Muscle of leg (tissue), 3 donors: ENCODE measurements at regions not wholly inside any gene's neighbourhood (a gene's known extent, or its start where the extent isn't known, plus 50 kb on each side); places are given as distances from the start of the nearest gene placed in this dataset.

Experiments used
- DNase-seq: peaks from one replicate; pipeline ENCODE4 v3.0.0; 2013
- H3K27ac ChIP-seq: one replicate; pipeline ENCODE4 v1.5.1; 2013; ENCODE audit warnings: mild to moderate bottlenecking, low read length, control low read depth
- H3K27me3 ChIP-seq: one replicate; pipeline ENCODE4 v1.6.1; 2013; ENCODE audit warnings: low read length; ENCODE audit not compliant: control insufficient read depth, insufficient read depth
- H3K36me3 ChIP-seq: one replicate; pipeline ENCODE4 v1.6.1; 2013; ENCODE audit warnings: low read length; ENCODE audit not compliant: control insufficient read depth, insufficient read depth
- H3K4me1 ChIP-seq: one replicate; pipeline ENCODE4 v1.6.1; 2013; ENCODE audit warnings: low read length; ENCODE audit not compliant: control insufficient read depth, insufficient read depth
- H3K4me3 ChIP-seq: one replicate; pipeline ENCODE4 v1.5.1; 2013; ENCODE audit warnings: low read length, control low read depth
- H3K9me3 ChIP-seq: replicated peaks from 2 replicates; pipeline ENCODE4 v1.6.1; 2013; ENCODE audit warnings: low read depth, low read length; ENCODE audit not compliant: control insufficient read depth
- WGBS: methylation state at CpG from one replicate; pipeline ENCODE4 v1.1.5; 2013; ENCODE audit warnings: missing lambda C conversion rate; ENCODE audit not compliant: insufficient coverage; 5-methylcytosine and 5-hydroxymethylcytosine counted together

DNA sequence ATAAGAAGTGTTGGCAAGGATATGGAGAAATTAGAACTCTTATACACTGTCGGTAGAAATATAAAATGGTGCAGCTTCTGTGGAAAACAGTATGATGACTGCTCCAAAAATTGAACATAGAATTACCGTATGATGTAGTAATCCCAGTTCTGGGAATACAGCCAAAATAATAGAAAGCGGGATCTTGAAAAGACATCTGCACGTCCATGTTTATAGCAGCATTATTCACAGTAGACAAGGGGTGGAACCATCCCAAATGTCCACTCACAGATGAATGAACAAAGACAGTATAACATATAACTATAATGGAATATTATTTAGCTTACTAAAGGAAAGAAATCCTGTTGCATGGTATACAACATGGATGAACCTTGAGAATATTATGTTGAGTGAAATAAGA is 257.7 kb downstream of the TDRD15 start:
- Histone ChIP-seq H3K27me3 (no peaks in the 10 kb centered on the region), H3K9me3 (no peaks in the 10 kb centered on the region), H3K27ac (peak overlapping the region; percentile 37), H3K36me3 (no peaks in the 10 kb centered on the region), H3K4me3 (no peak overlapping the region), H3K4me1 (peaks cover 8% of the 10 kb centered on the region)
- WGBS, result no CpG with 5 or more reads among the region's 4 CpGs
- peak; percentile 97 for DNase-seq

DNA sequence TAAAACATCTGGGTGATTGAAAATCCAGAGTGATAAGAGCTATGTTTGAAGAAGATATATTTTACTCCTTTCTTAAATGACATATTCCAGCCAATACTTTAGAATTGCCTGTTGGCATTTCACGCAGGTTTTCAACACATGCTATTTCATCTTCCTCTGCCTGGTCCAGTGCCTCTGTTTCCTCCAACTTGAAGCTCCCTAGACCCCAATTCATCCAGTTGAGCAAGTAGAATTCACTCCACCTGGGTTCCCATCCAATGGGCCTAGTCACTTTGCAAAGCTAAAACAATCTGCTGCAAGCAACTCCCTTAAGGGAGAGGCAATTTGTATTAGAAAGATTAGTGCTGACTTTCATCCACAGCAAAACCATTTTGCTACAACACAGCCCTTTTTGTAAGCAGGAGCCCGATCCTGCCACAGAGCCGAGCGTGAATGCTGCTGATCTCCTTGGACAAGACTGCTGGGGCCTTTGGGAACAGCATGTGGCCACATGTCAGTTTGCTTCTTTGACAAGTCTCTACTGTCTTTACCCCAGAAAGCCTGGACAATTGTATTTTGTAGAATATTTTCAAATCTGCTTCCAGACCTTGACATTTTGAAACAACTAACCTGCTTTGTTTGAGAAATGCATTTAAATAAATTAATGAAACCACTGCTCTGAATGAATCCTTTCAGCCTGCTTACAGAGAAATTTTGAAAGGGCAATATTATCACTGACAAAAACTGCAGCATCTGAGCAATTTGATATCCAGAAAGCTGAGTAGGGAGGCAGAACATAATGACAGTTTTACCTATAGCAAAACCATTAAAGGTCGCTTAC is 259.1 kb downstream of the TDRD15 start:
- no peak overlapping the region for H3K27ac ChIP-seq
- no peaks in the 10 kb centered on the region for H3K36me3 ChIP-seq
- H3K9me3 ChIP-seq, result no peaks in the 10 kb centered on the region
- 18% methylated on average over 4 of the region's 5 CpGs for WGBS
- DNase-seq, result peak; percentile 66
- H3K4me1 ChIP-seq, result peaks cover 8% of the 10 kb centered on the region
- H3K4me3 ChIP-seq, result no peak overlapping the region
- H3K27me3 ChIP-seq, result no peaks in the 10 kb centered on the region

DNA sequence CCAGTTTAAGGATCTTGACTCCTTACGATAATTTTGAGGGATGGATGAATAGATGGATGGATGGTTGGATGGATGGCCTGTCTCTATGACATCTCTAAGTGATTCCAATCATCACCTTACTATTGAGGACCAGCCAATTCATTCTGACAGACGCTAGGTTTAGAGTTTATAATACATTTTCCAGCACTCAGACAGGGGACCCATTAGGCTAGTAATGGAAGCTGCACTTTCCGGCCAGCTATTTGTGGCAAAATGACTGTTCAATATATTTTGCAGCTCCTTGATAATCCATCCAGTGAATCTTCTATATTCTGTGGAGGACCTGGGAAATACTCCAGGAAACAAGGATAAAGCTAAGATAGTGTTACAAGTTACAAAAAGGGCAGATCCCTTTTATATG is 262.9 kb downstream of the TDRD15 start:
- Histone ChIP-seq H3K4me3 (no peak overlapping the region), H3K9me3 (no peaks in the 10 kb centered on the region), H3K36me3 (no peaks in the 10 kb centered on the region), H3K27ac (no peak overlapping the region), H3K4me1 (peaks cover 8% of the 10 kb centered on the region), H3K27me3 (no peaks in the 10 kb centered on the region)
- DNase-seq, result peak; percentile 41
- WGBS, result 40% methylated on average over 1 of the region's 3 CpGs

DNA sequence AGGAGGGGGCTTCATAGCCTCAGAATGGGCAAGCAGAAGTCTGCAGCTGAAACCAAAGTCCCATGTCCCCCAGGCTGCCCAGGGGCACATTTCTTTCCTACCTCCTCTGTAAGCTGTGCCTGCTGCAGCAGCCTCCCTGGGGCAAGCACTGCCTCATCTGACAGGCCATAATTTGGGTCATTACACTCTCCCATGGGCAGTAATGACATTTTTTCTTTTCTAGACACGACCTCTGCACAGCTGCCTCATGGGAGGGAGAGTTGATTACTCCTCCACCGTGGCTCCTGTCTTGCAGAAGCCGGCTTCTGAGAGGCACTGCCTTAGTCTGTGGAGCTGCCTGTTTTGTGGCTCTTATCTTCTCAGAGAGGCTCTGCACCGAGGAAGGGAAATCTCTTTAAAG is 268.9 kb downstream of the TDRD15 start:
- peaks cover 4% of the 10 kb centered on the region for H3K27me3 ChIP-seq
- DNase-seq, result no peak
- H3K4me1 ChIP-seq, result no peaks in the 10 kb centered on the region
- no peaks in the 10 kb centered on the region for H3K9me3 ChIP-seq
- H3K27ac ChIP-seq, result no peak overlapping the region
- H3K36me3 ChIP-seq, result no peaks in the 10 kb centered on the region
- no CpG with 5 or more reads among the region's 4 CpGs for WGBS
- H3K4me3 ChIP-seq, result no peak overlapping the region

DNA sequence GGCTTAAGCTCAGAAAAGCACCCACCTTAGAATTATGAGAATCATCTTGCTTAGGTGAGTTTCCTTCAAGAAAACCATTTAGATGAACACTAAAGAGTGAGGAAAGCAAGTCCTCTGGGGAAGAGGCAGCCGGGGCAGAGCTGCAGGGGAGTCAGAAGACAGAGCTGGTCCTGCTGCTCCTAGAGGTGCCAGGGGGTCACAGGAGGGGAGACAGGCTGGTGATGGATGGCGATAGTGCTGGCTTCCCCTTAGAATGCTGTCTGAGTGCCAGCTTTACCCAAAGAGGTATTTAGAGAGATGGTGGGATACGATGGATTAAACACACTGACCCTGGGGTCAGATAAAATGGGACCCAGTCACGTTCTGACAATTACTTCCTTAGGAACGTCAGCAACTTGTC is 269.4 kb downstream of the TDRD15 start:
- DNase-seq, result no peak
- peaks cover 4% of the 10 kb centered on the region for H3K27me3 ChIP-seq
- H3K4me1 ChIP-seq, result no peaks in the 10 kb centered on the region
- H3K4me3 ChIP-seq, result no peak overlapping the region
- H3K36me3 ChIP-seq, result no peaks in the 10 kb centered on the region
- H3K27ac ChIP-seq, result no peak overlapping the region
- H3K9me3 ChIP-seq, result no peaks in the 10 kb centered on the region
- 57% methylated on average over 5 of the region's 5 CpGs for WGBS

DNA sequence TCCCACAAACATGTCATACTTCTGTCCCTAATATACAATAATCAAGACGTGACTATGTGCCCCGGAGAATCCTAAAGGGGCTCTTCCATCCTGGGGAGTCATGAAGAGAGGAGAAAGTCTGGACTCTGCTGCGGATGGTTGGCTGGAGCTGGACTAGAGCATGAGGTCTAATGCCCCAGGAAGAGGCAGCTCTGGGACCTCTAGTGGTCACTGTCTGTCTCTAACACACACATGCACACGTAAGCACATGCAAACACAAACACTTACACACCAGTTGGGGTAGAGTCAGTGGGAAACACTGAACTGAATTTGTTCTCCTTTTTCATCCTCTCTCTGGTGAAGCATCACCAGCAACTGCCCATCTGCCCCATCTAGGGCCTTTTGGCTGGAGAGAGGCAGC is 271.6 kb downstream of the TDRD15 start:
- no peaks in the 10 kb centered on the region for H3K9me3 ChIP-seq
- peaks cover 4% of the 10 kb centered on the region for H3K27me3 ChIP-seq
- no peaks in the 10 kb centered on the region for H3K4me1 ChIP-seq
- H3K4me3 ChIP-seq, result no peak overlapping the region
- DNase-seq, result no peak
- no CpG with 5 or more reads among the region's 4 CpGs for WGBS
- H3K36me3 ChIP-seq, result no peaks in the 10 kb centered on the region
- H3K27ac ChIP-seq, result no peak overlapping the region

DNA sequence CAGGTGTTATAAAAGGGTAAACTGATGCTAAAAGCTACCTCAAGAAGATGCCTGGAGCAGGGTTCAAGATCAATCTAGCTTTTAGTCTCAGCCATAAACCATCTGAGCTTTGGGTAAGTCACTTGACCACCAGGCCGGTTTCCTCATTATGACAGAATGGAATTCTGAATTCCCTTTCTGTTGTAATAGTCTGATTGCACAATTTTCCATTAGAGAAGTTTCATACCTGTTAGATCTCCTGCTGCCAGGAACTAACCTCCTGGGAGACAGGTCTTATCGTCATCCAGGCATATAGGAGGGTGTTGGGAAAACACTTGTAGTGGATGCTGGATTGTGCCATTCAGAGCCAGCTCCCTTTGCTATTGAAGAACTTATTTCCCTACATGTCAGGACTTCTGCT is 272.5 kb downstream of the TDRD15 start:
- no peaks in the 10 kb centered on the region for H3K9me3 ChIP-seq
- no CpG with 5 or more reads among the region's 2 CpGs for WGBS
- no peak overlapping the region for H3K4me3 ChIP-seq
- no peak for DNase-seq
- H3K27ac ChIP-seq, result no peak overlapping the region
- H3K36me3 ChIP-seq, result no peaks in the 10 kb centered on the region
- peaks cover 4% of the 10 kb centered on the region for H3K27me3 ChIP-seq
- no peaks in the 10 kb centered on the region for H3K4me1 ChIP-seq

DNA sequence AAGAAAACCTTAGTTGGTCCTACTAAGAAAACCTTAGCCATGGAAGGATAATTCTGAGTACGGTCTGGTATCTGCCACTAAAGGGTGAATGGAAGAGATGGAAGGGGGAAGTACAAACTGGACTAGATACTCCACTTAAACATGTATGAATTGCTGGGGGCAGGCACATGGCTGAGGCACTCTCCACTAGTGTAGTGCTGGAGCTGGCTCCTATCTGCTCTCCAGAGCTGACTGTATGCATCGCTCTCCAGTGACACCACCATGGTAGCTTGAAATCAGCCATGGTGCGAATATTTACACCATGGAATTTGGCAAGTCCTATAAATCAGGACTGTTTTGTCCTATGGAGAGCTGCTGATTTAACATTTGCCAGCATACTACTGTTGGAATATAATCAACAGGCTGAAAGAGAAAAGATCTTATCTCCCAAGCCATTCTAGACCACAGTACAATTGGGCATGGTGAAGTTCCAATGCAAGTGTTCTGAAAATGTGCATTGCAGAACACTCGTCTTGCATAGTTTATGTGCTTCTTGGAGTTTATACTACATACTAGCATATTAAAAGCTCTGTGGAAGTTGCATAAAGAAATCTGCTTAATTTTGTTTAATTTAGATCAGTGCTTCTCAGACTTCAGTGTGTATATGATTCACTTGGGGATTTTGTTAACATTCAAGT is 277.4 kb downstream of the TDRD15 start:
- H3K9me3 ChIP-seq, result no peaks in the 10 kb centered on the region
- WGBS, result 100% methylated on average over 1 of the region's 4 CpGs
- no peaks in the 10 kb centered on the region for H3K36me3 ChIP-seq
- H3K4me3 ChIP-seq, result no peak overlapping the region
- H3K4me1 ChIP-seq, result peaks cover 2% of the 10 kb centered on the region
- DNase-seq, result no peak
- no peaks in the 10 kb centered on the region for H3K27me3 ChIP-seq
- no peak overlapping the region for H3K27ac ChIP-seq

DNA sequence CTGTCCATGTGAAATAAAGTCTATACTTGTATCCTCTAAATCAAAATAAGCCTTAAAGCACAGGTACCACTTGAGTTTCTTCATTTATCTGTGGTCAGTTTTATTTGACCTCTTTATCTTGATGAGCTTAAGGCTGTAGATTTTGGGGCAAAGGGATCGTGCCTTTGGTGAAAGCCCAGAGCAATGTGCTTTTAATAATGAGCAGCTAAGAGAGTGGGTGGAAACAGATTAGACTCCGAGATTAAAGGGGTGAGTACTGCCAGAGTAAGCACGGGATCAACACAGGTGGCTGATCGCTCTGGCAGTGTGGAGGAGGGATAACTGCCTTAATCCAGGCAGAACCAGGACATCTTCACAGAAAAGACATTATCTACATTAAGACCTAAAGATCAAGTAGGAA is 280.4 kb downstream of the TDRD15 start:
- Histone ChIP-seq H3K27me3 (no peaks in the 10 kb centered on the region), H3K27ac (no peak overlapping the region), H3K4me3 (no peak overlapping the region), H3K4me1 (peaks cover 4% of the 10 kb centered on the region), H3K36me3 (no peaks in the 10 kb centered on the region), H3K9me3 (no peaks in the 10 kb centered on the region)
- DNase-seq, result no peak
- WGBS, result 26% methylated on average over 3 of the region's 4 CpGs

DNA sequence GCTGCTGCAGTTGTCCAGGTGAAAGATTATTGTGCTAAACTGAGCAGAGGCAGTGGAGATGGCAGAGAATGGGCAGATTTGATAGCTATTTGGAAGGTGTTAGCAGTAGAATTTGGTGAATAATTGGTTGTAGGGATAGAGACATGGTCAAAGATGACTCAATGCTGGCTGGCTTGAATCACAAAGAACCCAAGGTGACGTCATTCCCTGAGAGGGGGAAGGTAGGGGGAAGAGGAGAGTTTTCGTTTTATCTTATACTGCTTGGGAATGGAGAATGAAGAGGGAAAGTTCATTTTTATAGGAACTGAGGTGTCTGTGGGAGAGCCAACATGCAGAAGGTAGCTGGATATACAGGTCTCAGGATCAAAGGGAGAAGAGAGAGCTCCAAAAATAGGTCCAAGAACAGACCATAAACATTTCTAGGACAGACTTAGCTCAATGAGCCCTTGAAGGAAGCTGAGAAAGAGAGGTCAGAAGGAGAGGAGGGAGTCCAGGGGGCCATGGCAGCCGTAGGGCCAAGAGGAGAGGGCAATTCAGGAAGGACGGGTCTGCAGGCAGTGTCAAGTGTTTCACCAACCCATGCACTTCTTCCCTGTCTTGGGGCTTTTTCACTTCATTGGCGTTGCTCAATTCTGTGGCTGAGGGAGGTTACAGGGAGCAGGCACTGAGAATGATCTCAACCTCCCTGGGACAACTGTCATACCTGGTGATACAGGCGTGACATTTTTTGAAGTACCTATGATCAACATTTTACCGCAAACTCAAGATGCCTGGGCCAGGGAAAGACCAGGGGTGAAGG is 281.3 kb downstream of the TDRD15 start:
- no peaks in the 10 kb centered on the region for H3K9me3 ChIP-seq
- DNase-seq, result no peak
- H3K27ac ChIP-seq, result no peak overlapping the region
- H3K4me1 ChIP-seq, result peaks cover 4% of the 10 kb centered on the region
- no peaks in the 10 kb centered on the region for H3K36me3 ChIP-seq
- H3K4me3 ChIP-seq, result no peak overlapping the region
- H3K27me3 ChIP-seq, result no peaks in the 10 kb centered on the region
- WGBS, result 89% methylated on average over 4 of the region's 7 CpGs
